PFSK-1 (cell line): ENCODE measurements at regions not wholly inside any gene's neighbourhood (a gene's known extent, or its start where the extent isn't known, plus 50 kb on each side); places are given as distances from the start of the nearest gene placed in this dataset.

ENCODE experiments used
- POLR2AphosphoS5 ChIP-seq: IDR thresholded peaks from 2 replicates; pipeline ENCODE4 v1.6.1; 2012; ENCODE audit warnings: low read depth, mild to moderate bottlenecking, control low read depth, low read length, moderate library complexity
- TAF1 ChIP-seq: IDR thresholded peaks from 2 replicates; pipeline ENCODE4 v1.6.1; 2012; ENCODE audit warnings: low read length, control low read depth, borderline replicate concordance; ENCODE audit not compliant: insufficient read depth
- TF ChIP-seq, protein P1 (sequence below), 2 experiments: IDR thresholded peaks; 2 replicates each; pipeline versions ENCODE4 v1.6.1 to v1.8.0; 2011 to 2012; ENCODE audit warnings: low read depth in 2 of 2, low read length in 2 of 2, control low read depth in 1 of 2, inconsistent platforms in 1 of 2, mild to moderate bottlenecking in 1 of 2, moderate library complexity in 1 of 2; ENCODE audit not compliant: insufficient read depth in 1 of 2

DNA sequence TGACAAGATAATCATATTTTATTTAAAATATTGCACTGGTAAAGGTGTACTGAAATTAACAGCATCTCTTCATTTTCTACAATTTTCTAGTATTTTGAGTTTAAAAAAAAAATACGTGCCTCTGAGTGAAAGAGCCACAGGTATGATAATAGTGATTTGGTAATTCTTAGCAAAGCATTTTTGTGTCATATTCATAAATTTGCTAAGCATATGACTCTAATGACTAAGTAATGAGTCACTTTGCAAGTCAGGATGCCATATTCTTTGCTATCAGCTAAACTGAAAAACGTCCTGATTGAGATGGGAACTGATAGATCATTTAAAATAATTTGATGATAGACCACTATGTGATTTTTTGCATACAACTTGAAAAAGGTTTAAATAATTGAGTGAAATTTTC, 136.1 kb upstream of the IRS2 start:
- TF ChIP-seq, protein P1, sequence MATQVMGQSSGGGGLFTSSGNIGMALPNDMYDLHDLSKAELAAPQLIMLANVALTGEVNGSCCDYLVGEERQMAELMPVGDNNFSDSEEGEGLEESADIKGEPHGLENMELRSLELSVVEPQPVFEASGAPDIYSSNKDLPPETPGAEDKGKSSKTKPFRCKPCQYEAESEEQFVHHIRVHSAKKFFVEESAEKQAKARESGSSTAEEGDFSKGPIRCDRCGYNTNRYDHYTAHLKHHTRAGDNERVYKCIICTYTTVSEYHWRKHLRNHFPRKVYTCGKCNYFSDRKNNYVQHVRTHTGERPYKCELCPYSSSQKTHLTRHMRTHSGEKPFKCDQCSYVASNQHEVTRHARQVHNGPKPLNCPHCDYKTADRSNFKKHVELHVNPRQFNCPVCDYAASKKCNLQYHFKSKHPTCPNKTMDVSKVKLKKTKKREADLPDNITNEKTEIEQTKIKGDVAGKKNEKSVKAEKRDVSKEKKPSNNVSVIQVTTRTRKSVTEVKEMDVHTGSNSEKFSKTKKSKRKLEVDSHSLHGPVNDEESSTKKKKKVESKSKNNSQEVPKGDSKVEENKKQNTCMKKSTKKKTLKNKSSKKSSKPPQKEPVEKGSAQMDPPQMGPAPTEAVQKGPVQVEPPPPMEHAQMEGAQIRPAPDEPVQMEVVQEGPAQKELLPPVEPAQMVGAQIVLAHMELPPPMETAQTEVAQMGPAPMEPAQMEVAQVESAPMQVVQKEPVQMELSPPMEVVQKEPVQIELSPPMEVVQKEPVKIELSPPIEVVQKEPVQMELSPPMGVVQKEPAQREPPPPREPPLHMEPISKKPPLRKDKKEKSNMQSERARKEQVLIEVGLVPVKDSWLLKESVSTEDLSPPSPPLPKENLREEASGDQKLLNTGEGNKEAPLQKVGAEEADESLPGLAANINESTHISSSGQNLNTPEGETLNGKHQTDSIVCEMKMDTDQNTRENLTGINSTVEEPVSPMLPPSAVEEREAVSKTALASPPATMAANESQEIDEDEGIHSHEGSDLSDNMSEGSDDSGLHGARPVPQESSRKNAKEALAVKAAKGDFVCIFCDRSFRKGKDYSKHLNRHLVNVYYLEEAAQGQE (IDR thresholded peaks at IDR 0.05; ENCODE audit: insufficient read depth in 1 of 2, low read depth in 2 of 2, low read length in 2 of 2) = no peak
- TF ChIP-seq TAF1 (no peak), POLR2AphosphoS5 (no peak)
